GM20000 (cell line): ENCODE measurements at regions not wholly inside any gene's neighbourhood (a gene's known extent, or its start where the extent isn't known, plus 50 kb on each side); places are given as distances from the start of the nearest gene placed in this dataset.

Source experiments
- DNase-seq: peaks from one replicate; pipeline ENCODE4 v3.0.0; 2012; ENCODE audit warnings: low spot score
- CTCF ChIP-seq: IDR thresholded peaks from 2 replicates; pipeline ENCODE4 v1.5.1; 2012; ENCODE audit warnings: mild to moderate bottlenecking, control low read depth; ENCODE audit errors: extremely low read depth, missing control alignments

GRCh38 chr10:35752469-35753461 lies 110.7 kb upstream of the FZD8 start:
- no peak for DNase-seq
- TF ChIP-seq CTCF = no peak

GRCh38 chr10:35751347-35751746 lies 109.3 kb upstream of the FZD8 start:
- no peak for TF ChIP-seq CTCF
- no peak for DNase-seq

GRCh38 chr10:35749230-35749629 lies 107.1 kb upstream of the FZD8 start:
- no peak for DNase-seq
- no peak for TF ChIP-seq CTCF

- no peak for DNase-seq
- no peak for TF ChIP-seq CTCF
Measured at GRCh38 chr10:35745617-35746403, 103.7 kb upstream of the FZD8 start.

- no peak for DNase-seq
- TF ChIP-seq CTCF = no peak
Measured at GRCh38 chr10:35743851-35744250, 101.8 kb upstream of the FZD8 start.

GRCh38 chr10:35743351-35743750 lies 101.3 kb upstream of the FZD8 start:
- no peak for DNase-seq
- no peak for TF ChIP-seq CTCF

- DNase-seq = no peak
- no peak for TF ChIP-seq CTCF
Measured at GRCh38 chr10:35739998-35740397, 97.9 kb upstream of the FZD8 start.
